ENCODE measurements at regions not wholly inside any gene's neighbourhood (a gene's known extent, or its start where the extent isn't known, plus 50 kb on each side); places are given as distances from the start of the nearest gene placed in this dataset.

DNA sequence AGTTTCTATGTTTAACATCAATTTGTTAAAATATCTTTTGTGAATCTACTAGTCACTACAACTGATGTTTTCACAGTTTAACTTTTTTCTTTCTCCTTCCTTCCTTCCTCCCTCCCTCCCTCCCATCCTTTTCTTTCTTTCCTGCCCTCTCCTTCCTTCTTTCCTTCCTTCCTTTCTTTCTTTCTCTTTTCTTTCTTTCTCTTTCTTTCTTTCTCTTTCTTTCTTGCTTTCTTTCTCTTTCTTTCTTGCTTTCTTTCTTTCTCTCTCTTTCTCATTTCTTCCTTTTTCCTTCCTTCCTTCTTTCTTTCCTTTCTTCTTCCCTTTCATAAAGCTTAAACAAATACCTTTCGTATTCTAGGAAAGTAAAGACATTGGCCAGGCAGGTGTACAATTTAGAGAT, 2083.0 kb upstream of the CELF4 start:
- Histone ChIP-seq H3K27ac (ENCODE audit: low read depth, low read length, poor library complexity, severe bottlenecking) (no peak overlapping the region), H3K79me2 (ENCODE audit: insufficient read depth, low read length) (no peaks in the 10 kb centered on the region), H3F3A (ENCODE audit: insufficient read depth, low read length) (no peaks in the 10 kb centered on the region), H3K9ac (ENCODE audit: low read length) (no peak overlapping the region), H4K20me1 (ENCODE audit: insufficient read depth, low read length) (no peaks in the 10 kb centered on the region), H3K4me1 (ENCODE audit: insufficient read depth, low read length, severe bottlenecking) (no peaks in the 10 kb centered on the region), H3K9me2 (ENCODE audit: low read depth, low read length) (no peaks in the 10 kb centered on the region), H3K9me3 (ENCODE audit: low read length) (no peaks in the 10 kb centered on the region), H3K27me3 (ENCODE audit: insufficient read depth, low read length) (no peaks in the 10 kb centered on the region), H2AFZ (ENCODE audit: low read length) (no peak overlapping the region), H3K36me3 (ENCODE audit: insufficient read depth, low read length) (no peaks in the 10 kb centered on the region), H3K4me3 (ENCODE audit: low read depth, low read length, poor library complexity, severe bottlenecking) (no peak overlapping the region), H3K4me2 (ENCODE audit: low read length) (no peak overlapping the region)
- no peak for TF ChIP-seq EZH2 (IDR thresholded peaks at IDR 0.05; ENCODE audit: borderline replicate concordance, low read length)
- TF ChIP-seq, protein P1, sequence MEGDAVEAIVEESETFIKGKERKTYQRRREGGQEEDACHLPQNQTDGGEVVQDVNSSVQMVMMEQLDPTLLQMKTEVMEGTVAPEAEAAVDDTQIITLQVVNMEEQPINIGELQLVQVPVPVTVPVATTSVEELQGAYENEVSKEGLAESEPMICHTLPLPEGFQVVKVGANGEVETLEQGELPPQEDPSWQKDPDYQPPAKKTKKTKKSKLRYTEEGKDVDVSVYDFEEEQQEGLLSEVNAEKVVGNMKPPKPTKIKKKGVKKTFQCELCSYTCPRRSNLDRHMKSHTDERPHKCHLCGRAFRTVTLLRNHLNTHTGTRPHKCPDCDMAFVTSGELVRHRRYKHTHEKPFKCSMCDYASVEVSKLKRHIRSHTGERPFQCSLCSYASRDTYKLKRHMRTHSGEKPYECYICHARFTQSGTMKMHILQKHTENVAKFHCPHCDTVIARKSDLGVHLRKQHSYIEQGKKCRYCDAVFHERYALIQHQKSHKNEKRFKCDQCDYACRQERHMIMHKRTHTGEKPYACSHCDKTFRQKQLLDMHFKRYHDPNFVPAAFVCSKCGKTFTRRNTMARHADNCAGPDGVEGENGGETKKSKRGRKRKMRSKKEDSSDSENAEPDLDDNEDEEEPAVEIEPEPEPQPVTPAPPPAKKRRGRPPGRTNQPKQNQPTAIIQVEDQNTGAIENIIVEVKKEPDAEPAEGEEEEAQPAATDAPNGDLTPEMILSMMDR (IDR thresholded peaks at IDR 0.05; ENCODE audit: low read length): no peak

DNA sequence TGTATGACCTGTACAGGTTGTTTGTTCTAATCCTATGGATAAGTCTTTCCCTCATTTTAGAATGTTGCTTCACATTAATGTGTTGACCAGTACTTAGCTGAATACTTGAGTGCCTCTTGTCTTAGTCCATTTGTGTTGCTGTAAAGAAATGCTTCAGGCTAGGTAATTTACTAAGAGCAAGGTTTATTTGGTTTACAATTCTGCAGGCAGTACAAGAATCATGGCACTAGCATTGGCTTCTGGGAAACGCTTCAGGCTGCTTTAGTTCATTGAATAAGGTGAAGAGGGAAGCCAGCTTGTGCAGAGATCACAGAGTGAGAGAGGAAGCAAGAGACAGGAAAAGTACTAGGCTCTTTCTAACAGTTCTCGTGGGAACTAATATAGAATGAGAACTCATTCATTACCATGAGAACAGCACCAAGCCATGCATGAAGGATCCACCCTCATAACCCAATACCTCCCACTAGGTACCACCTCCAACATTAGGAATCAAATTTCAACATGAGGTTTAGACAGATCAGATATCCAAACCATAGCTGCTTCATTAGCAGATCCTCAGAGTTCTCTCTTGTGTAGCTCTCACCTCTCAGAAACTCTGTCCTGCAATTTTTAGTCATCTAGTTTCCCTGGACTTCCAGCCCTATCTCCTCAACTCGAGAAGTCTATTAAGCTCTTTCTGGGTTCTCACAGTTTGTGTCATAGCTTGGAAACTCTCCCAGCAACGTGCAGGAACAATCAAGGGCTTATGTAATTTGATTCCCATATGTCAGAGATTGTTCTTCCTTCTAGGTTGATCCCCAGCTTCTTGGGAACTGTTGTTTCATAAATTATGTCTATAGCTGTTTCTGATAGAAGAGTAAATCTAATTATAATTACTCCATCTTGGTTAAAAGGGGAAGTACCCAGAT, 2082.3 kb upstream of the CELF4 start:
- no peak overlapping the region for H2AFZ ChIP-seq (ENCODE audit: low read length)
- TF ChIP-seq, protein P1 (IDR thresholded peaks at IDR 0.05; ENCODE audit: low read length): no peak
- no peak for TF ChIP-seq EZH2 (IDR thresholded peaks at IDR 0.05; ENCODE audit: borderline replicate concordance, low read length)
- H3K4me2 ChIP-seq (ENCODE audit: low read length): no peak overlapping the region
- H3K27me3 ChIP-seq (ENCODE audit: insufficient read depth, low read length): no peaks in the 10 kb centered on the region
- H3F3A ChIP-seq (ENCODE audit: insufficient read depth, low read length): no peaks in the 10 kb centered on the region
- H3K9me3 ChIP-seq (ENCODE audit: low read length): no peaks in the 10 kb centered on the region
- no peak overlapping the region for H3K27ac ChIP-seq (ENCODE audit: low read depth, low read length, poor library complexity, severe bottlenecking)
- H3K4me1 ChIP-seq (ENCODE audit: insufficient read depth, low read length, severe bottlenecking): no peaks in the 10 kb centered on the region
- H3K36me3 ChIP-seq (ENCODE audit: insufficient read depth, low read length): no peaks in the 10 kb centered on the region
- no peak overlapping the region for H3K9ac ChIP-seq (ENCODE audit: low read length)
- no peaks in the 10 kb centered on the region for H3K79me2 ChIP-seq (ENCODE audit: insufficient read depth, low read length)
- no peak overlapping the region for H3K4me3 ChIP-seq (ENCODE audit: low read depth, low read length, poor library complexity, severe bottlenecking)
- no peaks in the 10 kb centered on the region for H4K20me1 ChIP-seq (ENCODE audit: insufficient read depth, low read length)
- no peaks in the 10 kb centered on the region for H3K9me2 ChIP-seq (ENCODE audit: low read depth, low read length)

DNA sequence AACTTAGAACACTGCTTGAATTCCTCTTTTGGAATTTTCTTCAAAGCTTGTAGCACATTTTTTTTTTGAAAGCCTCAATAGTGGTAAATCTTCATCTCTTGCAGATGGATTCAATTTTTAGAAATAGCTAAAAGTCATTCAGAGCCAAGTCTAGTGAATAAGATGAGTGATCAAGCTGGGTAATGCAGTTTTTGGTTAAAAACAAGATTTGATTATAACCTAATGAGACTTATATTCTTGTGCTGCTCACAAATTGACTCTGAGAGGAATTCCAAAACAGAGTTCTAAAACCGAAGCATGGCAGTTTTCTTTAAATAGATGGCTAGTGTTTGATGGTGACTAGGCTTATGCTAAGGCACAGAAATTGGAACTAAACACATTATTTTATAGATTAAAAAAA, 2072.6 kb upstream of the CELF4 start:
- no peak overlapping the region for H3K4me2 ChIP-seq (ENCODE audit: low read length)
- no peaks in the 10 kb centered on the region for H3K79me2 ChIP-seq (ENCODE audit: insufficient read depth, low read length)
- H4K20me1 ChIP-seq (ENCODE audit: insufficient read depth, low read length): no peaks in the 10 kb centered on the region
- H2AFZ ChIP-seq (ENCODE audit: low read length): no peak overlapping the region
- H3K36me3 ChIP-seq (ENCODE audit: insufficient read depth, low read length): no peaks in the 10 kb centered on the region
- no peaks in the 10 kb centered on the region for H3K9me3 ChIP-seq (ENCODE audit: low read length)
- no peaks in the 10 kb centered on the region for H3K9me2 ChIP-seq (ENCODE audit: low read depth, low read length)
- TF ChIP-seq, protein P1 (IDR thresholded peaks at IDR 0.05; ENCODE audit: low read length): no peak
- no peak for TF ChIP-seq EZH2 (IDR thresholded peaks at IDR 0.05; ENCODE audit: borderline replicate concordance, low read length)
- no peaks in the 10 kb centered on the region for H3F3A ChIP-seq (ENCODE audit: insufficient read depth, low read length)
- H3K27ac ChIP-seq (ENCODE audit: low read depth, low read length, poor library complexity, severe bottlenecking): no peak overlapping the region
- H3K9ac ChIP-seq (ENCODE audit: low read length): no peak overlapping the region
- H3K4me1 ChIP-seq (ENCODE audit: insufficient read depth, low read length, severe bottlenecking): no peaks in the 10 kb centered on the region
- no peaks in the 10 kb centered on the region for H3K27me3 ChIP-seq (ENCODE audit: insufficient read depth, low read length)
- H3K4me3 ChIP-seq (ENCODE audit: low read depth, low read length, poor library complexity, severe bottlenecking): no peak overlapping the region
